IMR-90 (cell line): ENCODE measurements at regions not wholly inside any gene's neighbourhood (a gene's known extent, or its start where the extent isn't known, plus 50 kb on each side); places are given as distances from the start of the nearest gene placed in this dataset.

ENCODE experiments used
- ATAC-seq: fragments of 200-7000 bp; cut with Tn5 transposase; 2 replicates; pipeline ENCODE4 v1.9.1; 2020; ENCODE audit warnings: low read depth, mild to moderate bottlenecking, moderate library complexity
- BruUV-seq: library from RNA; stranded (reverse); fragments of 400-500 nt; replicated peaks from 2 replicates; lab custom pipeline; 2021; lab: Mats Ljungman, UMichigan
- CTCF ChIA-PET: fragments of 300-600 bp; formaldehyde crosslinking; extraction: SDS; loops from one replicate; lab custom pipeline; 2021; ENCODE audit warnings: antibody characterized with exemption; lab: Yijun Ruan, JAX
- POLR2A ChIA-PET: fragments of 300-600 bp; sonication (Branson Sonifier 250); formaldehyde crosslinking; loops from one replicate; lab custom pipeline; 2022; ENCODE audit warnings: antibody characterized with exemption; ENCODE audit not compliant: unreplicated experiment; lab: Charles Lee
- DNase-seq: peaks from one replicate; pipeline ENCODE4 v3.0.0; 2013
- H2AFZ ChIP-seq: replicated peaks from 2 replicates; pipeline ENCODE3; 2013; ENCODE audit warnings: low read length, mild to moderate bottlenecking; ENCODE audit not compliant: poor library complexity
- H2AK5ac ChIP-seq: 2 replicates; pipeline ENCODE4 v1.6.1; 2013; ENCODE audit warnings: low read depth, low read length, inconsistent platforms
- H2AK9ac ChIP-seq: replicated peaks from 2 replicates; pipeline ENCODE3; 2013; ENCODE audit warnings: mild to moderate bottlenecking, low read depth, low read length, moderate library complexity; ENCODE audit not compliant: poor library complexity
- H2BK120ac ChIP-seq: 2 replicates; pipeline ENCODE4 v1.6.1; 2013; ENCODE audit warnings: low read depth, low read length, inconsistent platforms
- H2BK15ac ChIP-seq: 3 replicates; pipeline ENCODE4 v1.6.1; 2013; ENCODE audit warnings: low read depth, low read length, inconsistent platforms
- H2BK20ac ChIP-seq: 2 replicates; pipeline ENCODE4 v1.6.1; 2013; ENCODE audit warnings: low read depth, mild to moderate bottlenecking, inconsistent platforms, low read length, moderate library complexity
- H2BK5ac ChIP-seq: 2 replicates; pipeline ENCODE4 v1.6.1; 2013; ENCODE audit warnings: mild to moderate bottlenecking, low read depth, low read length, inconsistent platforms; ENCODE audit not compliant: poor library complexity, severe bottlenecking
- H3K14ac ChIP-seq: replicated peaks from 2 replicates; pipeline ENCODE4 v1.6.1; 2013; ENCODE audit warnings: low read depth, low read length, inconsistent platforms
- H3K18ac ChIP-seq: 2 replicates; pipeline ENCODE4 v1.6.1; 2013; ENCODE audit warnings: low read depth, low read length, control low read depth
- H3K23ac ChIP-seq: 2 replicates; pipeline ENCODE4 v1.6.1; 2013; ENCODE audit warnings: low read depth, low read length, inconsistent platforms
- H3K27ac ChIP-seq: 2 replicates; pipeline ENCODE4 v1.5.1; 2013; ENCODE audit warnings: mild to moderate bottlenecking, control low read depth, low read length; ENCODE audit not compliant: insufficient read depth
- H3K27me3 ChIP-seq: 2 replicates; pipeline ENCODE4 v1.6.1; 2013; ENCODE audit warnings: low read length; ENCODE audit not compliant: control insufficient read depth, insufficient read depth
- H3K36me3 ChIP-seq: 2 replicates; pipeline ENCODE4 v1.6.1; 2013; ENCODE audit warnings: low read length, mixed read lengths; ENCODE audit not compliant: control insufficient read depth, insufficient read depth
- H3K4ac ChIP-seq: 2 replicates; pipeline ENCODE4 v1.6.1; 2013; ENCODE audit warnings: low read depth, low read length, inconsistent platforms
- H3K4me1 ChIP-seq: 2 replicates; pipeline ENCODE4 v1.6.1; 2013; ENCODE audit warnings: low read length, mixed read lengths; ENCODE audit not compliant: control insufficient read depth, insufficient read depth
- H3K4me2 ChIP-seq: 2 replicates; pipeline ENCODE4 v1.6.1; 2013; ENCODE audit warnings: low read depth, mild to moderate bottlenecking, control low read depth, low read length, moderate library complexity
- H3K4me3 ChIP-seq: 2 replicates; pipeline ENCODE4 v1.5.1; 2013; ENCODE audit warnings: low read depth, mild to moderate bottlenecking, control low read depth, low read length, moderate library complexity; ENCODE audit not compliant: insufficient read depth
- H3K56ac ChIP-seq: 2 replicates; pipeline ENCODE4 v1.6.1; 2013; ENCODE audit warnings: low read length, inconsistent platforms; ENCODE audit not compliant: insufficient read depth; ENCODE audit errors: extremely low read depth
- H3K79me1 ChIP-seq, 2 experiments: 2 replicates each; pipeline ENCODE4 v1.6.1; 2013; ENCODE audit warnings: low read length in 2 of 2, inconsistent platforms in 1 of 2, low read depth in 1 of 2
- H3K9ac ChIP-seq: 2 replicates; pipeline ENCODE4 v1.6.1; 2013; ENCODE audit warnings: low read depth, low read length, control low read depth
- H3K9me1 ChIP-seq: 2 replicates; pipeline ENCODE4 v1.6.1; 2013; ENCODE audit warnings: low read length, inconsistent platforms; ENCODE audit not compliant: insufficient read depth
- H3K9me3 ChIP-seq: 2 replicates; pipeline ENCODE4 v1.6.1; 2013; ENCODE audit warnings: low read length; ENCODE audit not compliant: control insufficient read depth, insufficient read depth
- H4K20me1 ChIP-seq: 2 replicates; pipeline ENCODE4 v1.6.1; 2013; ENCODE audit warnings: low read length, inconsistent platforms; ENCODE audit not compliant: insufficient read depth
- H4K5ac ChIP-seq: 2 replicates; pipeline ENCODE4 v1.6.1; 2013; ENCODE audit warnings: mild to moderate bottlenecking, low read depth, low read length, control low read depth
- H4K8ac ChIP-seq, 2 experiments: 2 replicates each; pipeline ENCODE4 v1.6.1; 2013; ENCODE audit warnings: low read depth in 2 of 2, low read length in 2 of 2, control low read depth in 1 of 2, inconsistent platforms in 1 of 2
- H4K91ac ChIP-seq: 2 replicates; pipeline ENCODE4 v1.6.1; 2013; ENCODE audit warnings: low read depth, low read length, inconsistent platforms; ENCODE audit not compliant: insufficient read depth
- BHLHE40 ChIP-seq: fragments of 150-350 bp; IDR thresholded peaks from 2 replicates; pipeline ENCODE4 v1.6.1; 2016; ENCODE audit warnings: mild to moderate bottlenecking, low read depth, low read length
- CEBPB ChIP-seq: IDR thresholded peaks from 2 replicates; pipeline ENCODE4 v1.6.1; 2012; ENCODE audit warnings: low read depth, low read length, improper control_type of control experiment
- FOS ChIP-seq: fragments of 150-350 bp; IDR thresholded peaks from 2 replicates; pipeline ENCODE4 v1.6.1; 2016; ENCODE audit warnings: low read depth, low read length
- MAFK ChIP-seq: IDR thresholded peaks from 2 replicates; pipeline ENCODE4 v1.6.1; 2012; ENCODE audit warnings: low read depth, low read length, improper control_type of control experiment
- MXI1 ChIP-seq: IDR thresholded peaks from 2 replicates; pipeline ENCODE4 v1.6.1; 2012; ENCODE audit warnings: low read depth, mild to moderate bottlenecking, low read length, moderate library complexity, borderline replicate concordance
- RCOR1 ChIP-seq: IDR thresholded peaks from 2 replicates; pipeline ENCODE4 v1.6.1; 2012; ENCODE audit warnings: mild to moderate bottlenecking, low read length, improper control_type of control experiment; ENCODE audit not compliant: insufficient replicate concordance
- WGBS, 2 experiments: methylation state at CpG; one replicate each; pipeline versions ENCODE4 v1.1.5 to v1.1.7; 2013; ENCODE audit warnings: missing lambda C conversion rate in 2 of 2; ENCODE audit not compliant: insufficient read length in 1 of 2; ENCODE audit errors: extremely low coverage in 2 of 2; 5-methylcytosine and 5-hydroxymethylcytosine counted together
- dilution Hi-C: fragments of 300-500 bp; cut with HindIII; formaldehyde crosslinking; loops from one replicate; pipeline ENCODE4 v1.14.3; 2018; ENCODE audit warnings: low sequenced_read_pairs; ENCODE audit not compliant: unreplicated experiment
- in situ Hi-C: fragments of 300-500 bp; cut with MboI; formaldehyde crosslinking; loops from 3 replicates; pipeline ENCODE4 v1.14.3; 2019; ENCODE audit warnings: low sequenced_read_pairs, inconsistent platforms, mixed read lengths
- intact Hi-C: fragments of 100-400 bp; cut with micrococcal nuclease; formaldehyde crosslinking; loops from 2 replicates; pipeline ENCODE4 v1.10.0; 2022

DNA sequence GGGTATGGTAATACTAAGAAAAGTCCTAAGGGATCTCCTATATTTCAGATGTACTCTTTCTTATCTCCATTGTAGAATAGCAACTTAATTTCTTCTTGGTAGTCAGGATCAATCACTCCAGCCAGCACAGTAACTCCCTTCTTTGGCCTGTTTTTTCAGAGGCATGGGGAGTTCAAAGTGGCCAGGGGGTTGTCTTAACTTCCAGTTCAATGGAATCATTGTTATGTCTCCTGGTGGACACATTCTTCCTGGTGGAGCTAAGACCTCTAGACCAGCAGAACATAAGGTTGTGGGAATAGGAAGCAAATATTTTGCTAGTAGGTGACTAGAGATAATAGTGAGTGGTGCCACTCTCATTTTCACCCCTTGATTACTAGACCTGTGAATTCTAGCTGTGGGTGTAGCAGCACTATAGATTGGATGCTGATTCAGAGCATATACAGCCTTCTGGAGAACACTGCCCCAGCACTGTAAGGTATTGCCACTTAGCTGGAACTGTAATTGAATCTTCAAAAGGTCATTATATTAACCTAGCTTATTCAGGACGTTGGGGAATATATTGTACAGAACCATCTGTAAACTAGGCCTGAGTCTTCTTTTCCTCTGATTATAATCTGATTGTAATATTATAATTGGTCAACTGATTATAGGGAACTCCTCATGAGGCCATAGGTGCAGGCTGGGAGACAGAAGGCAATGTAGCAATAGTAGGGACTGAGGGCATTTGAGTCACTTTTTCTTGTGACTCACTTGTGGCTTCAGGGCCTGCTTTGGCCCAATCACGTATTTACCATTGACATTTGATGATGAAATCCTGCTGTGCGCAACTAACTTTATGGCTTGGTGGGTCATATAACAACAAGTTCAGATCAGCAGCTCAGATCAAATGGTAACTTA lies 60.2 kb upstream of the ATP2B1 start:
- in situ Hi-C loops: no loop called here
- Histone ChIP-seq H2BK15ac (peak overlapping the region; percentile 50; the same call in 2 of the 3 replicates), H2BK120ac (peak overlapping the region; percentile 77), H3K79me1 (no peaks in the 10 kb centered on the region; a peak in 1 of 4 replicates), H2BK5ac (peak overlapping the region; percentile 74), H3K4me3 (no peak overlapping the region), H3K9me3 (no peaks in the 10 kb centered on the region), H2AK5ac (peak overlapping the region; percentile 94), H4K20me1 (no peaks in the 10 kb centered on the region), H3K27ac (no peak overlapping the region), H2AFZ (no peak overlapping the region), H3K27me3 (no peaks in the 10 kb centered on the region), H3K9me1 (peaks cover 6% of the 10 kb centered on the region; the same call in 1 of the 2 replicates), H3K4me2 (no peak overlapping the region), H3K18ac (peak overlapping the region; percentile 67), H2AK9ac (no peak overlapping the region), H3K36me3 (no peaks in the 10 kb centered on the region), H3K14ac (0 out of 2 replicates have a peak overlapping the region, but pooled peaks have one; percentile 16), H4K5ac (peak overlapping the region; percentile 19; the same call in 1 of the 2 replicates), H3K9ac (no peak overlapping the region), H3K23ac (no peak overlapping the region; the same call in 1 of the 2 replicates), H3K56ac (no peak overlapping the region), H3K4ac (peak overlapping the region; percentile 49; the same call in 1 of the 2 replicates), H4K91ac (peak overlapping the region; percentile 29; the same call in 1 of the 2 replicates), H2BK20ac (peak overlapping the region; percentile 87), H3K4me1 (peaks cover 10% of the 10 kb centered on the region), H4K8ac (peak overlapping the region; percentile 25 to 61; a peak in 3 of 4 replicates)
- no TSS peak for BruUV-seq
- ChIA-PET CTCF (no interaction called here), POLR2A (no interaction called here)
- dilution Hi-C loops: no loop called here
- WGBS, 2 experiments: no CpG with 5 or more reads among the region's 3 CpGs
- peak; percentile 98 for DNase-seq
- ATAC-seq: peak; percentile 94
- TF ChIP-seq RCOR1 (no peak), MAFK (peak; percentile 13; the same call in 1 of the 2 replicates), BHLHE40 (peak; percentile 32; the same call in 1 of the 2 replicates), FOS (peak; percentile 94), MXI1 (no peak), CEBPB (peak; percentile 99)
- intact Hi-C loops: no loop called here
